GM18499 (cell line): ENCODE measurements at regions not wholly inside any gene's neighbourhood (a gene's known extent, or its start where the extent isn't known, plus 50 kb on each side); places are given as distances from the start of the nearest gene placed in this dataset.
"Not testable (repeated sequence)": the region's sequence is repeated elsewhere in the genome, so short reads cannot be mapped to it uniquely, and the experiment has no call there.

Experiments used
- ATAC-seq: cut with Tn5 transposase; IDR thresholded peaks from one replicate; pipeline ENCODE4 v1.9.1; 2021; ENCODE audit warnings: moderate number of reproducible peaks; ENCODE audit not compliant: insufficient read depth, unreplicated experiment

- ATAC-seq: no peak
These were observed 411.4 kb downstream of the GPAT3 start for GRCh38 chr4:83947125-83947829.

GRCh38 chr4:83943691-83944090 lies 407.8 kb downstream of the GPAT3 start:
- ATAC-seq: not testable (repeated sequence)

DNA sequence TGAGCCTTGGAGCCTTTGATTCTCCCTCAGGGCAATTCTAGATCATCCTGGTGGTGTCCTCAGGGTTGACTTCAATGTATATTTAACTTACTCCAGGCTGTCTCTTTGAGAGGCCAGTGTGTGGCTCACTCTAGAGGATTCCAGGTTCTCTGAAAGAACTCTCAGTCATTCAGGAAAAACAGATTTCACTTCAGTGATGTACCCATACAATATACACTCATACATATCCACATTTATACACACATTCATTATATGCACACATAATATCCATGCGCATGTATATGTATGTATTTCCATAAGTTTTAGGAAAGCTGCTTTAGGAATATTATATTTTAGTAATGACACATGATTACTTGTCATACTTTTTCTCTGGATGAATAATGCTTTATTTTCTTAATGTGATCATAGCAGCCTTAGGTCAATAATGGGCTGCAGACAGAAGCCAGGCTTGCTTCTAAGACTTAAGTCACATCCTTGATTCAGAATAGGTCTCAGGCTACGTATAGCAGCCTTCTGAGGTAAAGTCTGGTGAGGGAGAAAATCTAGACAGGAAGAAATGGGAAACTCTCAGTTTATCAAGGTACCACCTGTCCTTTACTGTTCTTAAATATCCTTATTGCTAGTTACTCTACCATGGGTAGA lies 397.0 kb downstream of the GPAT3 start:
- ATAC-seq: no peak

DNA sequence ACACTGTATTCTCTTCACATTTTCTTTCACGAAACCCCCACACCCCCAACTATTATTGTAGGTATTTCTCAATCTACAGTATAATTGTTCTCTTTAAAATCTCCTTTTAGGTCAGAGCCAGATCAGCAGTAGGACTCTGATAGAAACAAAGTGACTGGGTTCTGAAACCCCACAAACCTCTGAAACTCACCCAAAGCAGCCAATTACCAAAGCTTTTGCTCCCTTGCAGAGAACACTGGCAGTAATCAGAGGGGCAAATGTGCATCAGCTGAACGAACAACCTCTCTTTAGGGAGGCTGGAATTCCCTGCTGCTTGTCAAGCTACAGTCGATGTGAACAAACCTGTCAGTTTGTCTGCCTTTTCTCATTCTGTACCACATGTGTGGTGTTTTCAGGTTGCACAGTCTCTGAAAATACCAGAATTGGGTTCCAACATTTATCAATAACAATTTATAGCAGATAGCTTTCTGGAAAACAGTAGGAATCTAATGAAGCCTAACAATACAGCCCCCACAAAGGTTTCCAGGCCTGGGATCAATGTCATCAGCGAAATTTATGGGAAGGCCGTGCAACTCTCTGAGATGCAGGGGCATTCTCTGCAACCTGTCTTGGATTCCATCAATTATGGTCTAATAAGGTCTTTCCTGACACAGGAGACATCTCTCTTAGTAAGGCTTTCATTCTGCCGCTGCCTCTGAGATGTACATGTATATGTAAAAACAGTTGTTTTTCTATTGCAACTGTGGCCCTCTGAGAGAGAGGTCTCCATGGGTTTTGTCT lies 395.9 kb downstream of the GPAT3 start:
- ATAC-seq: no peak

DNA sequence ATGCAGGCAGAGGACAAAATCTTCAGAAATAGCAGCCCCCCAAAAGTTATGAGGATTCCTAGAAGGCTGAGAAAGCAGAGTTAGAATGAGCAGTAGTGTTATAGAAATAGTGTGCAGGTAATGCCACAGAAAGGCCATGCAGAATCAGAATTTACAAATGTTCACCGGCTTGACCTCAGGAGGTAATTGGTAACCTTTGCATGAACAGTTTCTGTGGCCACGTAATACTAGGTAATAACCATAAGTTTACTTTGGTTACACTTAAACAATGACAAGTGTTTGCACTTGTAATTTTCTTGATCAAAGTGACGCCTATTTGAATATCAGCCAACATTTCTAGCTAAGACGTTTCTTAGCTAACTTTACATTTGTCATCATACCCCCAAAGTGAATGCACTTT lies 393.6 kb downstream of the GPAT3 start:
- no peak for ATAC-seq

DNA sequence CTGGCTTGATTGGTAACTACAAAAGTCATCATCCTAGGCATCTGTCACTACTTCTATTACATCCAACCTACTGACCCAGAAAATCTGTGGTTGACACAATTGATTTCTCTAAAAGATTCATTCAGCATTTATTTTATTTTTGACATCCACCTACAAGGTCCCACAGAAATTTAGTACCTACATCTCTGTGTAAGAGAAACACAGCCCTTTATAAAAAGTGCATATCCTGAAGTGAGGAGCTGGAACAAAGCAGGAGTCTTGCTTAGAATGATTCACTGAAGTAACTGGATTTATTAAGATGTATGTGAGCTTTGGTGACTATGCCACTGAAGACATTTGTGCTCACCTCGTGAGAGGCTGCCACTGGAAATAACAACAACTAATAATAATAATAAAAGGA lies 391.0 kb downstream of the GPAT3 start:
- ATAC-seq: no peak

GRCh38 chr4:83923341-83923740 lies 387.4 kb downstream of the GPAT3 start:
- no peak for ATAC-seq

GRCh38 chr4:83922402-83922801 lies 386.5 kb downstream of the GPAT3 start:
- no peak for ATAC-seq

GRCh38 chr4:83921124-83921523 lies 385.2 kb downstream of the GPAT3 start:
- no peak for ATAC-seq

- ATAC-seq: no peak
These were observed 384.5 kb downstream of the GPAT3 start for GRCh38 chr4:83920375-83920774.

GRCh38 chr4:83917572-83917971 lies 381.7 kb downstream of the GPAT3 start:
- no peak for ATAC-seq

DNA sequence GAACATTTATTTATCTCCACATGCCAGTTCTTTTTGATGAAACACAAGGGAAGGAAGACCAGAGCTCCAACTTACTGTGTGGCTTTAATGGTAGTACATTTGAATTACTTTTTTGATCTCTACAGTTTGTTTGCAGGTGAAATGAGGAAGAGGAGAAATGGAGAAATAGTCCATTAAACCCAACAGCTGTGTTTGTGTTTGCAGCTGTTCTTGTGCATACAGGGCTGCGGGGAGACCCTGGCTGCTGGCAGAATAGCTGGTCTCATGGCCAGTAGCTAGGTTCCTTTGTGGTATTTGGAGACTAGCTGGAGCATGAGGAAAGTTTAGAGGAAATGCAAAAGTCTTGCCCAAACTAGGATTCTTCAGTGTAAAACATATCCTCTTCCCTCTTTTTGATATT lies 374.8 kb downstream of the GPAT3 start:
- no peak for ATAC-seq

DNA sequence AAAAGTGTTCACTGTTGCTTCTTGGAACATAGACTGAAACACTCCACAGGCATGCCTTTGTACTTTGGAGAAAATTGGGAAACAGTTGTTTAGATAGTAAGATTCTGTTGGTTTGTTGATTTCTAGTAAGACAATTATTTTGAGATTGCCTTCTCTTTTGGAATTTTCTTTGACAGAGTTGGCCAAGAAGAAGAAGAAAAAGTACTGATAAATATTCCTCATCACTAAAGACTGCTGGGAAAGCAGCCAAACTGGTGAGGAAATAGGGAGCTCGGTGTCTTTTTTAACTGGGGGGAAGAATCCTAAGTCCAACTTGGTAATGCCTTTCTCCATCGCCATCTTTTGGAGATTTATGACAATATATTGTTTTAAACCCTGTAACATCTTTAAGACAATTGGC lies 370.7 kb downstream of the GPAT3 start:
- ATAC-seq: no peak

DNA sequence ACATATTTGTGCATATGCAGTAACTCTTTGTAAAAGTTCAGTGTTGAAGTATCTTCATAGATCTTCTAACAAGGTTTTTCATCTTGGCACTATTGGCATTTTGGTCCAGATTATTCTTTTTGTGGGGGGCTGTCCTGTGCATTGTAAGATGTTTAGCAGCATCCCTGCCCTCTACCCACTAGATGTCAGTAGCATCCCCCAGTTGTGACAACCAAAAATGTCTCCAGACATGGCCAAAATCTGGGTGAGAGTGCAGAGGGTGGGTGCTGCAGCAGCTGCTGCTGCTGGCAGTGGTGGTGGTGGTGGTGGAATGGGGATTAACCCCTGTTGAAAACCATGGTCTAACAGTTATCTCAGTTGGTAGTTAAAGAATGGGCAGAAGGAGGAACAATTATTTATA lies 370.0 kb downstream of the GPAT3 start:
- ATAC-seq: no peak

DNA sequence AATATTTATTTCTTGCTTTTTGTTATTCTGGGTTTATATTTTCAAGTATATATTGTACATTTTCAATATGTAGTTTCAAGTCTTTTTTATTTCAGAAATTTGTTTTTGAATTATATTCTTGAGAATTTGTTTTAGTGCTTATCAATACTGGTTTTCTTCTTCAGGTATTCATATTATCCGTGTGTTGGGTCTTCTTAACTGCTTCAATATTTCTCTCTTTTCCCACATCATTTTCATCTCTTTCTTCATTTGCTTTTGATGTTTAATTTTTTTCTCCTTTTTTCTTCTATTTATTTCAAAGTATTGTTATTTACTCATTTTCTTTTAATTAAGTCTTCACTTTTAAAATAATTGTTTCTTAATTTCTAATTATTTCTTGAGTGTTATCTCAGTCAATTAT lies 367.8 kb downstream of the GPAT3 start:
- not testable (repeated sequence) for ATAC-seq

DNA sequence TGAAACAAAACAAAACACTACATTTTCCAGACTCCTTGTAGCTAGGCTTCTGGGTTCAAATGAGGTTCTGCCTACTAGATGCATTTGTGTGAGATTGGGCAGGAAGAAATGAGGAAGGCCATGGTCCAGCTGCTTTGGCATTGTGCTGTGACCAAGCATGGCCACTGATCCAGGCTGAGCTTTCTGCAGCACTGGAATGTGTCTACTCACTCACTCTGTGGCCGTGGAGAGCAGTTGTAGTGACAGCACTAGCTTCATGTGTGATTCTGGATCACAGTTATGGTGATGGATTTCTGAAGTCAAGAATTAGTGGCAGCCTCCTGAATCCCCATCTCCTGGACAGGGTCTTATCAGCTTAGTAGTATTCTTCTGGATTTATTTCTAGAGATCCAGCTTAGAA lies 358.9 kb downstream of the GPAT3 start:
- ATAC-seq: no peak

DNA sequence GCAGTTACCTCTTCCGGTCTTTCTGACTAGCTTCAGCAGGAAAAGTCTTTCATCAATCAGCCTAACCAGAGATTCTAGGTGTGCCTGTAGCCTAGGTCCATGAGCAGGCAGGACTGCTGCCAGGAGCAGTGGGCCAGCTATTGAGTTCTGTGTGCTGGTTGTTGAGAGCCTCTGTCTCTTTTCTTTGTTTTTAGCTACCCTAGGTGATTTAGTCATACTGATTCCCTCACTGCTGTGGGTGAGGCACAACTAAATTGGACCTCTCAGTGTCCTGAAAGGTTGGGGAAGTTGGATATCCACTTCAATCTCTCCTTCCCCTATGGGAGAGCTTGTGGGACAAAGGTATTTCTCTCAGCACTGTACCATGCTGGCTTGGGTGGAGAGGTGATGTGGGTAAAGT lies 354.9 kb downstream of the GPAT3 start:
- ATAC-seq: no peak

DNA sequence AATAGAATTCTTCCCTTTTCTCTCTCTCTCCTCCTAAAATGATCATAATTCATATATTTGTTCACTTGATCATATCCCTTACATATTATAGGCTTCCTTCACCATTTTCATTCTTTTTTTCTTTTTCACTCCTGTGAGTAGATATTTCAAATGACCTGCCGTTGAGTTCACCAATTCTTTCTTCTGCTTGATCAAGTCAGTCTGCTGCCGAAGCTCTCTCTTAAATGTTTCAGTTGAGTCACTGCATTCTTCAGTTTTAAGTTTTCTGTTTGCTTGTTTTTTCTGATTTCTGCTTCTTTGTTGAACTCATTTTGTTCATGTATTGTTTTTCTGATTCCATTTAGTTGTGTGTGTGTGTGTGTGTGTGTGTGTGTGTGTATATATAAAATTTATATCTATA lies 354.3 kb downstream of the GPAT3 start:
- no peak for ATAC-seq

GRCh38 chr4:83889802-83890201 lies 353.9 kb downstream of the GPAT3 start:
- no peak for ATAC-seq

GRCh38 chr4:83885256-83886182 lies 349.6 kb downstream of the GPAT3 start:
- ATAC-seq: no peak
